Upper lobe of left lung (tissue), 6 donors: ENCODE measurements at regions not wholly inside any gene's neighbourhood (a gene's known extent, or its start where the extent isn't known, plus 50 kb on each side); places are given as distances from the start of the nearest gene placed in this dataset.
A peak's percentile ranks its signal among the peaks of the same experiment; 100 is the strongest.

Experiments
- ATAC-seq, 2 donors: fragments of 200-7000 bp; cut with Tn5 transposase; one replicate each; pipeline ENCODE4 v1.9.1; 2022; ENCODE audit warnings: mild to moderate bottlenecking in 2 of 2, moderate library complexity in 2 of 2; ENCODE audit not compliant: low FRiP score in 2 of 2
- DNase-seq, 2 donors: peaks; one replicate each; pipeline ENCODE4 v3.0.0-alpha.2; 2019 to 2020
- H3K27ac ChIP-seq, 4 donors: fragments of 200-600 bp; sonication (generic); one replicate each; pipeline ENCODE4 v1.5.1; 2016 to 2019
- H3K27me3 ChIP-seq, 4 donors: fragments of 200-600 bp; sonication (generic); one replicate each; pipeline ENCODE4 v1.5.1; 2017 to 2019
- H3K36me3 ChIP-seq, 4 donors: fragments of 200-600 bp; sonication (generic); one replicate each; pipeline ENCODE4 v1.5.1; 2016 to 2019
- H3K4me1 ChIP-seq, 4 donors: fragments of 200-600 bp; sonication (generic); one replicate each; pipeline ENCODE4 v1.5.1; 2018 to 2019
- H3K4me3 ChIP-seq, 4 donors: fragments of 200-600 bp; sonication (generic); one replicate each; pipeline ENCODE4 v1.5.1; 2017 to 2019; ENCODE audit warnings: mild to moderate bottlenecking in 2 of 4, moderate library complexity in 1 of 4
- H3K9me3 ChIP-seq, 4 donors: fragments of 200-600 bp; sonication (generic); one replicate each; pipeline ENCODE4 v1.5.1; 2018 to 2019
- CTCF ChIP-seq, 6 experiments: fragments of 450-650 bp in 4 of 6; fragments of 200-600 bp in 2 of 6; sonication (generic) in 2 of 6; IDR thresholded peaks; one replicate each; pipeline ENCODE4 v1.5.1; 2016 to 2019; ENCODE audit warnings: antibody characterized with exemption in 6 of 6
- EP300 ChIP-seq, 4 donors: sonication (generic); formaldehyde crosslinking; IDR thresholded peaks; one replicate each; pipeline ENCODE4 v1.5.1; 2017; ENCODE audit warnings: antibody characterized with exemption in 4 of 4, control low read depth in 2 of 4
- POLR2A ChIP-seq, 4 donors: fragments of 450-650 bp; IDR thresholded peaks; one replicate each; pipeline ENCODE4 v1.5.1; 2016 to 2017; ENCODE audit warnings: antibody characterized with exemption in 4 of 4, mild to moderate bottlenecking in 2 of 4
- POLR2AphosphoS5 ChIP-seq, 2 donors: sonication (generic); formaldehyde crosslinking; IDR thresholded peaks; one replicate each; pipeline ENCODE4 v1.5.1; 2017; ENCODE audit warnings: antibody characterized with exemption in 2 of 2
- WGBS, 2 donors: methylation state at CpG; one replicate each; pipeline ENCODE4 v1.1.5; 2017 to 2018; 5-methylcytosine and 5-hydroxymethylcytosine counted together
- donor health status: DM: no; HTN: no; CAD: no; lungs with moderate emphysema.
- donor health status: DM: no; HTN: yes; CAD: no; lungs with severe emphysema.

GRCh38 chr18:3333056-3333720 lies 71.3 kb downstream of the MYL12B start:
- Histone ChIP-seq H3K4me3 (no peak overlapping the region), H3K36me3 (no peaks in the 10 kb centered on the region), H3K9me3 (no peaks in the 10 kb centered on the region), H3K27me3 (no peaks in the 10 kb centered on the region), H3K4me1 (no peaks in the 10 kb centered on the region), H3K27ac (no peak overlapping the region)
- DNase-seq (no peak), ATAC-seq (no peak)
- TF ChIP-seq CTCF (IDR thresholded peaks at IDR 0.05), result no peak
- TF ChIP-seq POLR2AphosphoS5 (IDR thresholded peaks at IDR 0.05), result no peak
- no peak for TF ChIP-seq POLR2A (IDR thresholded peaks at IDR 0.05)
- TF ChIP-seq EP300 (IDR thresholded peaks at IDR 0.05), result no peak
- 86 to 89% methylated on average over 4 of the region's 4 CpGs for WGBS, 2 donors

- no peak for TF ChIP-seq CTCF (IDR thresholded peaks at IDR 0.05)
- no peak for TF ChIP-seq POLR2AphosphoS5 (IDR thresholded peaks at IDR 0.05)
- no peak for TF ChIP-seq POLR2A (IDR thresholded peaks at IDR 0.05)
- TF ChIP-seq EP300 (IDR thresholded peaks at IDR 0.05), result no peak
- H3K27me3 ChIP-seq, result no peaks in the 10 kb centered on the region
- ATAC-seq (no peak), DNase-seq (no peak)
- H3K4me3 ChIP-seq, result no peak overlapping the region
- no peak overlapping the region for H3K27ac ChIP-seq
- no peaks in the 10 kb centered on the region for H3K9me3 ChIP-seq
- no peaks in the 10 kb centered on the region for H3K4me1 ChIP-seq
- WGBS, 2 donors, result 84% methylated on average over 4 of the region's 4 CpGs
- H3K36me3 ChIP-seq, result no peaks in the 10 kb centered on the region
Measured at GRCh38 chr18:3333721-3334386, 71.9 kb downstream of the MYL12B start.

- ATAC-seq (peak in 1 of 2 donors; percentile 38), DNase-seq (no peak)
- TF ChIP-seq POLR2A (IDR thresholded peaks at IDR 0.05) (no peak), EP300 (IDR thresholded peaks at IDR 0.05) (no peak), POLR2AphosphoS5 (IDR thresholded peaks at IDR 0.05) (no peak), CTCF (IDR thresholded peaks at IDR 0.05) (no peak)
- H3K4me1 ChIP-seq, result no peaks in the 10 kb centered on the region
- H3K27ac ChIP-seq, result no peak overlapping the region
- H3K36me3 ChIP-seq, result no peaks in the 10 kb centered on the region
- H3K27me3 ChIP-seq, result no peaks in the 10 kb centered on the region
- no peaks in the 10 kb centered on the region for H3K9me3 ChIP-seq
- no peak overlapping the region for H3K4me3 ChIP-seq
- WGBS, 2 donors, result 76 to 81% methylated on average over 6 of the region's 6 CpGs
Measured at GRCh38 chr18:3340015-3340681, 78.2 kb downstream of the MYL12B start.

GRCh38 chr18:3340682-3341097 lies 78.8 kb downstream of the MYL12B start:
- DNase-seq (no peak), ATAC-seq (no peak)
- no peak for TF ChIP-seq EP300 (IDR thresholded peaks at IDR 0.05)
- TF ChIP-seq POLR2AphosphoS5 (IDR thresholded peaks at IDR 0.05), result no peak
- no peak for TF ChIP-seq POLR2A (IDR thresholded peaks at IDR 0.05)
- no peak for TF ChIP-seq CTCF (IDR thresholded peaks at IDR 0.05)
- 87 to 91% methylated on average over 2 of the region's 2 CpGs for WGBS, 2 donors
- Histone ChIP-seq H3K36me3 (no peaks in the 10 kb centered on the region), H3K4me1 (no peaks in the 10 kb centered on the region), H3K27ac (no peak overlapping the region), H3K27me3 (no peaks in the 10 kb centered on the region), H3K4me3 (no peak overlapping the region), H3K9me3 (no peaks in the 10 kb centered on the region)
